ENCODE measurements at regions not wholly inside any gene's neighbourhood (a gene's known extent, or its start where the extent isn't known, plus 50 kb on each side); places are given as distances from the start of the nearest gene placed in this dataset.
"Not testable (repeated sequence)": the region's sequence is repeated elsewhere in the genome, so short reads cannot be mapped to it uniquely, and the experiment has no call there.

DNA sequence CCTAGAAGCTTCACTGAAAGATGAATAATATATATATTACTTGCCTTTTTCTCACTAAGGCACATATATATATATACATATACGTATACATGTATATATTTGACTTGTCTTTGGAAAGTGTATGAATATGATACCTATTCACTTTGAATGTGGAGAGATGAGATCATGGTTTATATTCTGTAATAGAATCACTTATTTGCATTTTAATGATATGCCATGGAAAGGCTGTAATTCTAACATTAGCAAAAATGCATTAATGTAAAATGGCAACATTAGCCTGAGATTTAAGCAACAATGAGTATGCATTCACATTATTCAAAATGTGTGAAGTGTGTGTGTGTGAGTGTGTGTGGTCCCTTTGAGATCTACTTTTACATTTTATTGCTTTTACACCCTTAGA, 54.5 kb upstream of the PRKD1 start:
- TF ChIP-seq, protein P1, sequence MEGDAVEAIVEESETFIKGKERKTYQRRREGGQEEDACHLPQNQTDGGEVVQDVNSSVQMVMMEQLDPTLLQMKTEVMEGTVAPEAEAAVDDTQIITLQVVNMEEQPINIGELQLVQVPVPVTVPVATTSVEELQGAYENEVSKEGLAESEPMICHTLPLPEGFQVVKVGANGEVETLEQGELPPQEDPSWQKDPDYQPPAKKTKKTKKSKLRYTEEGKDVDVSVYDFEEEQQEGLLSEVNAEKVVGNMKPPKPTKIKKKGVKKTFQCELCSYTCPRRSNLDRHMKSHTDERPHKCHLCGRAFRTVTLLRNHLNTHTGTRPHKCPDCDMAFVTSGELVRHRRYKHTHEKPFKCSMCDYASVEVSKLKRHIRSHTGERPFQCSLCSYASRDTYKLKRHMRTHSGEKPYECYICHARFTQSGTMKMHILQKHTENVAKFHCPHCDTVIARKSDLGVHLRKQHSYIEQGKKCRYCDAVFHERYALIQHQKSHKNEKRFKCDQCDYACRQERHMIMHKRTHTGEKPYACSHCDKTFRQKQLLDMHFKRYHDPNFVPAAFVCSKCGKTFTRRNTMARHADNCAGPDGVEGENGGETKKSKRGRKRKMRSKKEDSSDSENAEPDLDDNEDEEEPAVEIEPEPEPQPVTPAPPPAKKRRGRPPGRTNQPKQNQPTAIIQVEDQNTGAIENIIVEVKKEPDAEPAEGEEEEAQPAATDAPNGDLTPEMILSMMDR (IDR thresholded peaks at IDR 0.05; ENCODE audit: unreplicated experiment) = no peak
- no peaks in the 10 kb centered on the region for H3K27me3 Mint-ChIP-seq
- DNase-seq (ENCODE audit: low spot score, unreplicated experiment) = no peak
- H3K4me1 Mint-ChIP-seq (ENCODE audit: low read depth) = peaks cover 2% of the 10 kb centered on the region
- H3K4me3 Mint-ChIP-seq (ENCODE audit: low read depth) = no peak overlapping the region
- no peaks in the 10 kb centered on the region for H3K36me3 Mint-ChIP-seq (ENCODE audit: insufficient read depth)
- H3K27ac Mint-ChIP-seq = no peak overlapping the region
- H3K9me3 Mint-ChIP-seq (ENCODE audit: low read depth) = peaks cover 5% of the 10 kb centered on the region

DNA sequence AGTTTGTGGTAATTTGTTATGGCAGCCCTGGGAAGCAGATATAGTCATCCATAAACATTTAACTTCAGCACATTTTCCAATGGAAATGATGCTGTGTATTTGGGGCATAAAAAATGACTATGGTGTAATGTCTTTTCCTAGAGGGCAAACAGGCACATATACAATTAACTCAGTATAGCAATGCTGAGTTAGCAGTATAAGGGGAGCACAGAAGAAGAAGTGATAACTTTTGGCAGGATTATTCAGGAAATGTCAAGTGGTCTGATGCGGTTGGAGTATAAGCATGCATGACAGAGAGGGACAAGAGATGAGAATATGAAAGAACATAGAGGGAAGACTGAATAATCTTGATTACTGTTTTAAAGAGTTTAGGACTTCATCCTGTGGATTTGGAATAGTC, 55.3 kb upstream of the PRKD1 start:
- Mint-ChIP-seq H3K36me3 (ENCODE audit: insufficient read depth) (no peaks in the 10 kb centered on the region), H3K4me3 (ENCODE audit: low read depth) (no peak overlapping the region), H3K9me3 (ENCODE audit: low read depth) (no peaks in the 10 kb centered on the region), H3K27me3 (no peaks in the 10 kb centered on the region), H3K4me1 (ENCODE audit: low read depth) (peaks cover 3% of the 10 kb centered on the region), H3K27ac (no peak overlapping the region)
- TF ChIP-seq, protein P1 (IDR thresholded peaks at IDR 0.05; ENCODE audit: unreplicated experiment) = no peak
- no peak for DNase-seq (ENCODE audit: low spot score, unreplicated experiment)

- not testable (repeated sequence) for H3K27me3 Mint-ChIP-seq; H3K36me3 Mint-ChIP-seq (ENCODE audit: insufficient read depth); H3K27ac Mint-ChIP-seq; H3K4me3 Mint-ChIP-seq (ENCODE audit: low read depth); H3K4me1 Mint-ChIP-seq (ENCODE audit: low read depth); DNase-seq (ENCODE audit: low spot score, unreplicated experiment); H3K9me3 Mint-ChIP-seq (ENCODE audit: low read depth)
Measured at GRCh38 chr14:29990344-29990857, 62.8 kb upstream of the PRKD1 start.

DNA sequence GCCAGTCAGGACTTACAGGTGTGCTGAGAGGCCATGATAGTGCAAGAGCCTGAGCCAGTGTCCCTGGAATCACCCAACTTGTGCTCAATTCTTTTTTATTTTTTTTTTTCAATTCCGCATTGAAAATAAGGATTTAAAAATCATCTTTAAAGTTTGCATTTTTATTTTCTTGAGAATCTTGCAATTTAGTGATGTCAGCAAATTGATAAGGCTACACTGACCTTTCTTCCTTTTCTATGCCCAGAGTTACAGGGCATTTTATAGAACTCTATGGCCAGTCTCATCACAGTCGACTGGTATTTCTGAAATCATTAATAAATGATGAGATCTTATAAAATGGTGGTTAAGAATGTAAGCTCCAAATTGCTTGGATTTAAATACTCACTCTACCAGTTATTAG, 63.3 kb upstream of the PRKD1 start:
- Mint-ChIP-seq H3K27me3 (peaks cover 3% of the 10 kb centered on the region), H3K27ac (no peak overlapping the region), H3K36me3 (ENCODE audit: insufficient read depth) (no peaks in the 10 kb centered on the region), H3K9me3 (ENCODE audit: low read depth) (no peaks in the 10 kb centered on the region), H3K4me1 (ENCODE audit: low read depth) (peaks cover 3% of the 10 kb centered on the region), H3K4me3 (ENCODE audit: low read depth) (no peak overlapping the region)
- TF ChIP-seq, protein P1 (IDR thresholded peaks at IDR 0.05; ENCODE audit: unreplicated experiment) = no peak
- no peak for DNase-seq (ENCODE audit: low spot score, unreplicated experiment)

DNA sequence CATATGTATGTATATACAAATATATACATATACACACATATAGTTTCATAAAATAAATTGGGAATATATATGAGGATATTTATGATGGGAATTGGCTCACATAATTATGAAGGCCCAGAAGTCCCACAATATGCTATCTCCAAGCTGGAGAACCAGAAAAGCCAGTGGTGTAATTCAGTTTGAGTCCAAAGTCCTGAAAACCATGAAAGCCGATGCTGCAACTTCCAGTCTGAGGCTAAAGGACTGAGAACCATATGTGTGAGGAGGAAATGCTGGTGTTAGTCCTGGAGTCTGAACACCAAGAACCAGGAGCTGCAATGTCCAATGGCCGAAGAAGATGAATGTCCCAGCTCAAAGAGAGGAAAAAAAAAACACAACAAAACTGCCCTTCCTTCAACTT, 65.5 kb upstream of the PRKD1 start:
- Mint-ChIP-seq H3K4me1 (ENCODE audit: low read depth) (no peaks in the 10 kb centered on the region), H3K36me3 (ENCODE audit: insufficient read depth) (no peaks in the 10 kb centered on the region), H3K9me3 (ENCODE audit: low read depth) (no peaks in the 10 kb centered on the region), H3K27ac (no peak overlapping the region), H3K4me3 (ENCODE audit: low read depth) (no peak overlapping the region), H3K27me3 (peaks cover 3% of the 10 kb centered on the region)
- TF ChIP-seq, protein P1 (IDR thresholded peaks at IDR 0.05; ENCODE audit: unreplicated experiment) = no peak
- no peak for DNase-seq (ENCODE audit: low spot score, unreplicated experiment)

GRCh38 chr14:29999013-29999539, 71.4 kb upstream of the PRKD1 start:
- Mint-ChIP-seq H3K27me3 (no peaks in the 10 kb centered on the region), H3K4me1 (ENCODE audit: low read depth) (peaks cover 23% of the 10 kb centered on the region), H3K27ac (no peak overlapping the region), H3K9me3 (ENCODE audit: low read depth) (no peaks in the 10 kb centered on the region), H3K4me3 (ENCODE audit: low read depth) (no peak overlapping the region), H3K36me3 (ENCODE audit: insufficient read depth) (no peaks in the 10 kb centered on the region)
- TF ChIP-seq, protein P1 (IDR thresholded peaks at IDR 0.05; ENCODE audit: unreplicated experiment) = peak; percentile 26
- no peak for DNase-seq (ENCODE audit: low spot score, unreplicated experiment)

Measured in progenitor cell of endocrine pancreas (in vitro differentiated cells).